Ovary (tissue), 3 donors: ENCODE measurements at regions not wholly inside any gene's neighbourhood (a gene's known extent, or its start where the extent isn't known, plus 50 kb on each side); places are given as distances from the start of the nearest gene placed in this dataset.

Source experiments
- EP300 ChIP-seq: sonication (generic); formaldehyde crosslinking; IDR thresholded peaks from one replicate; pipeline ENCODE4 v1.6.1; 2017; ENCODE audit warnings: antibody characterized with exemption
- POLR2A ChIP-seq: fragments of 450-650 bp; IDR thresholded peaks from one replicate; pipeline ENCODE4 v1.6.1; 2017; ENCODE audit warnings: antibody characterized with exemption, mild to moderate bottlenecking, moderate library complexity
- TF ChIP-seq, protein P1 (sequence below), 3 donors: fragments of 450-650 bp in 2 of 3; fragments of 200-600 bp in 1 of 3; IDR thresholded peaks; one replicate each; pipeline versions ENCODE4 v1.5.1 to v1.8.0; 2016 to 2022; ENCODE audit warnings: antibody characterized with exemption in 3 of 3, mild to moderate bottlenecking in 1 of 3
- donor health status: DM: no; HTN: no; CAD: no.

DNA sequence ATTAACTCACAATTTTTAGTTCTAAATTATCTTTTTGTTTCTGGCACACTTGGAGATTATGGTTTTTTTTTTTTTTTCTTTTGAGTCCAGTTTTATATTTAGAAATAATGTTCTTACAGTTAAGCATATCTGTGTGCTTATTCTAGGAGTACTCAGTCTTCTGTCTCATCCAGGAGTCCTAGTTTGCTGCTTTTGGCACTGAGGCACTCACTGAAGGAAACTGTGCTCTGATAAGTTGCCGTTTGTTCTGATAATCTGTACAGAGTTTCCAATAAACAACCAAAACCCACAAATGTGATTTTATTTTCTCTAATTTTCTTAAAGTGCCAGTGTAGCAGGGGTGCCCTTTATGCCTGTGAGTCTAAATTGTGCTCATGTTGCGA is 251.0 kb downstream of the LRRC70 start:
- TF ChIP-seq, protein P1, sequence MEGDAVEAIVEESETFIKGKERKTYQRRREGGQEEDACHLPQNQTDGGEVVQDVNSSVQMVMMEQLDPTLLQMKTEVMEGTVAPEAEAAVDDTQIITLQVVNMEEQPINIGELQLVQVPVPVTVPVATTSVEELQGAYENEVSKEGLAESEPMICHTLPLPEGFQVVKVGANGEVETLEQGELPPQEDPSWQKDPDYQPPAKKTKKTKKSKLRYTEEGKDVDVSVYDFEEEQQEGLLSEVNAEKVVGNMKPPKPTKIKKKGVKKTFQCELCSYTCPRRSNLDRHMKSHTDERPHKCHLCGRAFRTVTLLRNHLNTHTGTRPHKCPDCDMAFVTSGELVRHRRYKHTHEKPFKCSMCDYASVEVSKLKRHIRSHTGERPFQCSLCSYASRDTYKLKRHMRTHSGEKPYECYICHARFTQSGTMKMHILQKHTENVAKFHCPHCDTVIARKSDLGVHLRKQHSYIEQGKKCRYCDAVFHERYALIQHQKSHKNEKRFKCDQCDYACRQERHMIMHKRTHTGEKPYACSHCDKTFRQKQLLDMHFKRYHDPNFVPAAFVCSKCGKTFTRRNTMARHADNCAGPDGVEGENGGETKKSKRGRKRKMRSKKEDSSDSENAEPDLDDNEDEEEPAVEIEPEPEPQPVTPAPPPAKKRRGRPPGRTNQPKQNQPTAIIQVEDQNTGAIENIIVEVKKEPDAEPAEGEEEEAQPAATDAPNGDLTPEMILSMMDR (IDR thresholded peaks at IDR 0.05): no peak
- TF ChIP-seq EP300 (no peak), POLR2A (no peak)
